Gastrocnemius medialis (tissue), 4 donors: ENCODE measurements at regions not wholly inside any gene's neighbourhood (a gene's known extent, or its start where the extent isn't known, plus 50 kb on each side); places are given as distances from the start of the nearest gene placed in this dataset.

Experiments
- ATAC-seq, 2 donors: fragments of 150-250 bp; one replicate each; pipeline ENCODE4 v1.9.1; 2016
- DNase-seq, 2 donors: peaks; one replicate each; pipeline ENCODE4 v3.0.0-alpha.2; 2019
- H3K27ac ChIP-seq, 4 donors: fragments of 200-600 bp; sonication (generic); 1 replicate in 1 of 4; 2 replicates in 3 of 4; pipeline ENCODE4 v1.5.1; 2016 to 2018; ENCODE audit warnings: mild to moderate bottlenecking in 2 of 4, moderate library complexity in 1 of 4
- H3K27me3 ChIP-seq, 3 donors: fragments of 200-600 bp; sonication (generic) in 2 of 3; 1 replicate in 1 of 3; 2 replicates in 2 of 3; pipeline versions ENCODE4 v1.5.1 to v1.6.0; 2016 to 2019; ENCODE audit warnings: mild to moderate bottlenecking in 1 of 3, moderate library complexity in 1 of 3
- H3K36me3 ChIP-seq, 2 donors: fragments of 200-600 bp; sonication (generic) in 1 of 2; one replicate each; pipeline ENCODE4 v1.5.1; 2017 to 2018
- H3K4me1 ChIP-seq, 2 donors: fragments of 200-600 bp; sonication (generic) in 1 of 2; one replicate each; pipeline ENCODE4 v1.5.1; 2016 to 2017; ENCODE audit warnings: mild to moderate bottlenecking in 2 of 2
- H3K4me3 ChIP-seq, 4 donors: fragments of 200-600 bp; sonication (generic) in 3 of 4; 1 replicate in 1 of 4; 2 replicates in 3 of 4; pipeline ENCODE4 v1.5.1; 2016 to 2019; ENCODE audit warnings: mild to moderate bottlenecking in 2 of 4
- H3K9me3 ChIP-seq, 3 donors: fragments of 200-600 bp; sonication (generic) in 2 of 3; 1 replicate in 1 of 3; 2 replicates in 2 of 3; pipeline ENCODE4 v1.5.1; 2016 to 2019
- CTCF ChIP-seq, 5 experiments: fragments of 450-650 bp in 3 of 5; fragments of 200-600 bp in 2 of 5; sonication (generic) in 2 of 5; IDR thresholded peaks in 4 of 5; conservative IDR thresholded peaks in 1 of 5; 1 replicate in 4 of 5; 2 replicates in 1 of 5; pipeline ENCODE4 v1.5.1; 2016 to 2019; ENCODE audit warnings: antibody characterized with exemption in 5 of 5, mild to moderate bottlenecking in 3 of 5, moderate library complexity in 3 of 5
- POLR2A ChIP-seq, 2 donors: fragments of 450-650 bp; IDR thresholded peaks; one replicate each; pipeline ENCODE4 v1.6.1; 2017; ENCODE audit warnings: antibody characterized with exemption in 2 of 2, mild to moderate bottlenecking in 2 of 2, moderate library complexity in 2 of 2
- in situ Hi-C, 4 donors: fragments of 200-750 bp; cut with MboI; loops; one replicate each; pipeline versions ENCODE4 v1.15.0 to v1.8.0; 2017; ENCODE audit warnings: low sequenced_read_pairs in 4 of 4
- intact Hi-C: fragments of 100-400 bp; cut with DNase I; formaldehyde crosslinking; loops from one replicate; pipeline ENCODE4 v1.15.1; 2023; ENCODE audit warnings: low total_unique reads

DNA sequence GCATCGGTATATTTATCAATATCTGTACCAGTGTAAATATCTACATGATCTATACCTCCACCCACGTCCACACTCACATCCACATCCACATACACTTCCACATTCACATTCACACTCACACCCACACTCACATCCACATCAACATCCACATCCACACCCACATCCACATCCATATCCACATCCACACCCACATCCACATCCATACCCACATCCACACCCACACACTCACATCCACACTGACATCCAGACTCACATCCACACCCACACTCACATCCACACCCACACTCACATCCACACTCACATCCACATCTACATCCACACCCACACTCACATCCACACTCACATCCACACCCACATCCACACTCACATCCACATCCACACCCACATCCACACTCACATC, 189.2 kb downstream of the IRX1 start:
- no peak overlapping the region for H3K4me3 ChIP-seq
- DNase-seq (no peak), ATAC-seq (no peak)
- TF ChIP-seq CTCF (IDR thresholded peaks at IDR 0.05 in 4 of 5, conservative IDR thresholded peaks at IDR 0.05 in 1 of 5) (no peak), POLR2A (IDR thresholded peaks at IDR 0.05) (no peak)
- intact Hi-C loops (no loop called here), in situ Hi-C loops (no loop called here)
- no peaks in the 10 kb centered on the region for H3K27me3 ChIP-seq
- no peak overlapping the region for H3K27ac ChIP-seq
- H3K4me1 ChIP-seq, result no peaks in the 10 kb centered on the region
- H3K9me3 ChIP-seq, result no peaks in the 10 kb centered on the region
- H3K36me3 ChIP-seq, result no peaks in the 10 kb centered on the region

DNA sequence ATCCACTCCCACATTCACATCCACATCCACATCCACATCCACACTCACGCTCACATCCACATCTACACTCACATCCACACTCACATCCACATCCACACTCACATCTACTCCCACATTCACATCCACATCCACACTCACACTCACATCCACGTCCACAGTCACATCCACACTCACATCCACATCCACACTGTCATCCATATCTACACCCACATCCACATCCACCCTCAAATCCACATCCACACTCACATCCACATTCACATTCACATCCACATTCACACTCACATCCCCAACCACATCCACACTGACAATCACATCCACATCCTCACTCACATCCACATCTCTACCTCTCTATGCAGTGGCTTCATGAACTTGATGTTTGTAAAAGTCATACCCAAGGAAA, 190.5 kb downstream of the IRX1 start:
- H3K36me3 ChIP-seq, result no peaks in the 10 kb centered on the region
- H3K27me3 ChIP-seq, result no peaks in the 10 kb centered on the region
- no peak overlapping the region for H3K27ac ChIP-seq
- DNase-seq (no peak), ATAC-seq (no peak)
- no peaks in the 10 kb centered on the region for H3K9me3 ChIP-seq
- in situ Hi-C loops, result no loop called here
- no peak overlapping the region for H3K4me3 ChIP-seq
- TF ChIP-seq CTCF (IDR thresholded peaks at IDR 0.05 in 4 of 5, conservative IDR thresholded peaks at IDR 0.05 in 1 of 5) (no peak), POLR2A (IDR thresholded peaks at IDR 0.05) (no peak)
- intact Hi-C loops, result no loop called here
- no peaks in the 10 kb centered on the region for H3K4me1 ChIP-seq

DNA sequence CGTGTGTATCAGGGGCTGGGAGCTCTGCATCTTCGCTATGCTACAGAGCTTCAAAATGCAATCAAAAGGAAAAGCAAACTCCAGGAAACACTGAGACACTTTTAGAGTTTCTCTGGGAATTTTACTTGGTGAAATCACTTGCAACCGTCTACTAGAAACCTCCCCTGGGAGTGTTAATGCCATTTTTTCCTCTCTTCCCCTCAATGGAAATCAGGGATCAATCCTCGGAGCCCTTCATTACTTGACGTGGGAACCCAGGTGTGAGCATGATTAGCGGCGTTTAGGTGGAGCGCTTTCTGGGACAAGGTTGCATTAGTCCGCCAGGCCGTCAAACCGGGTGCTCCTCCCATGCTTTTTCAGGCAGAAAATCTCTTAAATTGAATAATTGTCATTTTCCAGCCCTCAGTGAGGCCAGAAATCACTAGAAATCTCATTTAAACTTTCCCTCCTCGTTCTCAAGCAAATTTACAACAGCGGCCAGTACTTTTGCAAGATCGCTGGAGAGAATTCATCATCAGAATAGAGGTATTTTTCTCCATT, 191.3 kb downstream of the IRX1 start:
- no peak for DNase-seq
- Histone ChIP-seq H3K4me3 (no peak overlapping the region), H3K9me3 (no peaks in the 10 kb centered on the region), H3K27ac (no peak overlapping the region), H3K4me1 (no peaks in the 10 kb centered on the region), H3K36me3 (no peaks in the 10 kb centered on the region), H3K27me3 (no peaks in the 10 kb centered on the region)
- in situ Hi-C loops (no loop called here), intact Hi-C loops (no loop called here)
- TF ChIP-seq POLR2A (IDR thresholded peaks at IDR 0.05) (no peak), CTCF (IDR thresholded peaks at IDR 0.05 in 4 of 5, conservative IDR thresholded peaks at IDR 0.05 in 1 of 5) (no peak)
- no peak for ATAC-seq

DNA sequence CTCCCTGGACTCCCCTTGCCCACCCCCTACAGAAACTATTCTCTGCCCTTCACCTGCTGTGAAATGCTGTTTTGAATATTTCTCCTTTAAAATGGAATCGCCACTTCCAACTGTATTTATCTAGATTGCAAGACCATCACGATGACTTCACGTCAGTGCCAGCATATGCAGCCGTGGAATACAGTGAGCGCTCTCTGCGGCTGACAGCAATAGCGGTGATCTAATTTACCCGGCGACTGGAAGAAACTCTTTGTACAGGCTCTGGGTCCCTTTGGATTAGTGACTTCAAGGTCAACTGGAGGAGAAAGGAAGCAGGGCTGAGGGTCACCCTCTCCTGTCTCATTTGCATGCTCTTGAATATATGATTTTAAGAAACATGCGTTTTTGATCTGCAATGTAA, 192.0 kb downstream of the IRX1 start:
- Histone ChIP-seq H3K9me3 (no peaks in the 10 kb centered on the region), H3K36me3 (no peaks in the 10 kb centered on the region), H3K4me3 (no peak overlapping the region), H3K4me1 (no peaks in the 10 kb centered on the region), H3K27me3 (no peaks in the 10 kb centered on the region), H3K27ac (no peak overlapping the region)
- TF ChIP-seq CTCF (IDR thresholded peaks at IDR 0.05 in 4 of 5, conservative IDR thresholded peaks at IDR 0.05 in 1 of 5), result no peak
- TF ChIP-seq POLR2A (IDR thresholded peaks at IDR 0.05), result no peak
- no peak for ATAC-seq
- in situ Hi-C loops (no loop called here), intact Hi-C loops (no loop called here)
- no peak for DNase-seq

- ATAC-seq, result no peak
- in situ Hi-C loops, result no loop called here
- no peaks in the 10 kb centered on the region for H3K9me3 ChIP-seq
- no peak overlapping the region for H3K27ac ChIP-seq
- no peaks in the 10 kb centered on the region for H3K36me3 ChIP-seq
- no peaks in the 10 kb centered on the region for H3K27me3 ChIP-seq
- H3K4me3 ChIP-seq, result no peak overlapping the region
- H3K4me1 ChIP-seq, result no peaks in the 10 kb centered on the region
- intact Hi-C loops, result no loop called here
- DNase-seq, result no peak
- TF ChIP-seq CTCF (IDR thresholded peaks at IDR 0.05 in 4 of 5, conservative IDR thresholded peaks at IDR 0.05 in 1 of 5), result no peak
- no peak for TF ChIP-seq POLR2A (IDR thresholded peaks at IDR 0.05)
Observed at GRCh38 chr5:3789519-3790193, 194.0 kb downstream of the IRX1 start.
